COR-L47 (cell line): ENCODE measurements at regions not wholly inside any gene's neighbourhood (a gene's known extent, or its start where the extent isn't known, plus 50 kb on each side); places are given as distances from the start of the nearest gene placed in this dataset.

ENCODE experiments used
- DNase-seq: peaks from one replicate; lab custom pipeline; 2025; lab: John Stamatoyannopoulos, UW

DNA sequence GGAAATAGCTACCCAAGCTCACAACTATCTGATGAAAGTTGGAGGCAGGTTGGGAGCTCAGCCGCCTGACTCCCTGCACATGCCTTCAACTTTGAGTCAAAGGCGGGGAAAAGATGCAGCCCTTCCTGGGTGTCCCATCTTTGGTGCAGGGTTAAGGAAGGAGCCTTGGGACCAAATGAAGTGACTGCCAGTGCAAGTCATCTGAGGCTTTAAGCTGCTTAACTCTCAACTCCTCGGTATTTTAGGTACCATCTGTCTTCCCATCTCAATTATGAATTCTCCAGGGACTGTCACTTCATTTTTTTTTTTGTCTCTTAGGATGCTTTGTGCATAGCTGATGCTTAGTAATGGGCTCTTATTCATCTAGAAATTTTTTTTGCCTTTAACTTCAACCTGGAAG is 408.8 kb upstream of the C2CD4B start:
- no peak for DNase-seq

- DNase-seq, result no peak
Observed at GRCh38 chr15:62578546-62578945, 413.5 kb upstream of the C2CD4B start.

GRCh38 chr15:62578960-62579359 is 413.9 kb upstream of the C2CD4B start:
- DNase-seq, result no peak

GRCh38 chr15:62579842-62580241 is 414.8 kb upstream of the C2CD4B start:
- no peak for DNase-seq

DNA sequence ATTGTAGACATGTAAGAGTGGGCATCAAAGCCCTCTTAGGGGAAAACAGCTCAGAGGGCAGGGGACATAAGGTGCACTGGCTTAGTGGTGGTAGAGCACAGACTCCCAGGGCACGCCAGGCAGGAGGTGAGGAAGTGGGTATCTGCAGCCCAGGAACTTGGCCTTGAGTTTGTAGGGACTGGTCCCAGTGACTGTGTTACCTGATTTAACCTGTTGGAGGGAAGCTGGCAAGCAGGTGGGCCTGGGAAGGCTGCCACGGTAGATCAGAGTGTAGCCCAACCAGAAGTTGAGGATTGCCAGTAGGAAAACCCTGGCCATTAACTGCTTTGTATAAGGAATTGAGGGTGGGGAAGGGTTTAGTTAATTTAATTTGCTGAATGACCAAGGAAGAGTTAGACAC is 417.5 kb upstream of the C2CD4B start:
- no peak for DNase-seq

DNA sequence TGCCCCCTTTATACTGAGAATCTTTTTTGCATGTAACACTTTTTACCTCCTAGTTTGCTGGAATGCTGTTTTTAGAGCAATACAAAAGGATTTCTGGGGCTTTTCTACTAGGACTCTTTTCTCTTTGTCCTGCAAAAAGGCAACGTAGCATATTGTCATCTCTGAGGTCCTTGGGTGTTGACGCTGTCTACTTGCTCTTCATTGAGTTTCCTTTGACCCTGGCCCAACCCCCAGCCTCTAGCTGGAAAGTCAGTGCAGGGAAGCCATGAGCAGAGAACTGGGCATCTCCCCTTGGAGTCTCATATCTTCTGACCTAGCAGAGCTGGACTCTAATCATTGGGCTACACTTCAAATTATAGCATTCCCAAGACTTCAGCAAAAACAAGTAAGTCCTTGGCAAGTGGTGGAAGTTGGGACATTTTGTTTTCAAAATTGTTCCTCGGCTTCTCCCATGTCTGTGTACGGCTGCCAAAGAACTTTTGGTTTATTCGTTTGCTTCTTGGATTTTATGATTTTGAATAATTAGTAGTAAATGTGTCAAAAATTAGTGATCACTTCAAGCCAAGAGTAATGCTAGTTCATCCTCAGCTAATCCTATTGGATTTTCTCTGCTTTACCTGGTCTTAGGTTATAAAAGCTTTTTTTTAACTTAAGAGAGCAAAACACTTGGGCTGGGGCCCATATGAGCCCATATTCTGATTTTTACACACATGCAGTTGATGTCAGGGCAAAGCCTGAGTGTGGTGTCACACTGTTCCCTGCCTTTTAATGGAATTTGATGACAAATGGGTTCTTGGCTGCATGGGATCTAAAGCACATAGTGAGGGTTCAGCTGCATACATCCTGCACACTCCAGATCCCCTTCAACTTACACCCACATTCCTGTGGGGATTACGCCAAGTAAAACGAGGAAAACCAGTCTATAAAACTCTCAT is 419.5 kb upstream of the C2CD4B start:
- DNase-seq, result no peak

DNA sequence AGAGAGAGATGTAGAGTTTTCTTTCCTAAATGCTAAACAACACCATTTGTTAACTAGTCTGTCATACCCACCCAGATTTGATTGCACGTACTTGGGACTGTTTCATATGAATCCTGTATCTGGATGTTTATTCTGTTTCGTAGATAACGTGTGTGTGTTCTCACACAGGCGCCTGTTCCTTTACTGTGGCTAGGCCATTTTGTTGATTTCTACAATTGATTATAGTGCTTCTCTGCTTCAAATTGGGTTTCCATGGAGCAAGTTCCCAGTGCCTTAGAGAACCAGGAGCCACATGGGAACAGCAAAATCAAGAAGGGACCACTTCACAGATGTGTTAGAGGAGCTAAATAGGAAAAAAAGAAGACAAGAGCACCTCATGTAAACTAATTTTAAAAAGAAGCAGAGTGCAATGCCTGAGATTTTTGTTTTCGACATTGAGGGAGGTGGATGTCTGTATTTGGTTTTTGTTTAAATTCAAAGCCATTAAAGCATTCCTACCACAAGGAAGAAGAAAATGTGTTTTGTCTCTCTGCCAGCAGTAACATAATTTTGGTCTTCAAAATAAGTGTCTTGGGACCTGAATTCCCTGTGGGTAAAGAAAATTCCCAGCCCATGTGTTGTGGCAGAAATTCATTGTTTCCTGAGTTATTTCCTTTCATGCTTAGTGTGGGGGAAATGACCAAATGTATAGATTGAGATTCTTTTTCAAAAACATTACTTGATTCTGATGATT is 424.0 kb upstream of the C2CD4B start:
- no peak for DNase-seq

GRCh38 chr15:62591842-62592838 is 427.1 kb upstream of the C2CD4B start:
- DNase-seq, result no peak

DNA sequence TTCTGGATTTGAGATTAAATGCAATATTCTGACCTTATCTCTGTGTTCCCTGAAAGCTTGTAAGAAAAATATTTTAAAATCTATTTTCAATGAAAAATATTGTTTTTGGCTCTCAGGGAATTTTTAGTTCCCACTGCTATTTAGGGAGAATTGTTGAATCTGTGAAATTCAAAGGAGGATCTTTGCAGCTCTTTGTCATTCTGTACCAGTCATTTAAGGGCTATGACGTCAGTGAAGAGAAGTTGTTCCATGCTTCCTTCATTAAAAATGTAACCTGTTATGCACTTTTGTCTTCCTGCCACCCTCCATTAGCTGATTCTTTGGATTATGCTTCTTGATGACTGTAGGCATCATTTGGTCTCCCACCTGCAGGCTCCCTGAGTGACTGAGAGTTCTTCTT is 427.8 kb upstream of the C2CD4B start:
- no peak for DNase-seq

- no peak for DNase-seq
Observed at GRCh38 chr15:62593681-62594399, 428.8 kb upstream of the C2CD4B start.

DNA sequence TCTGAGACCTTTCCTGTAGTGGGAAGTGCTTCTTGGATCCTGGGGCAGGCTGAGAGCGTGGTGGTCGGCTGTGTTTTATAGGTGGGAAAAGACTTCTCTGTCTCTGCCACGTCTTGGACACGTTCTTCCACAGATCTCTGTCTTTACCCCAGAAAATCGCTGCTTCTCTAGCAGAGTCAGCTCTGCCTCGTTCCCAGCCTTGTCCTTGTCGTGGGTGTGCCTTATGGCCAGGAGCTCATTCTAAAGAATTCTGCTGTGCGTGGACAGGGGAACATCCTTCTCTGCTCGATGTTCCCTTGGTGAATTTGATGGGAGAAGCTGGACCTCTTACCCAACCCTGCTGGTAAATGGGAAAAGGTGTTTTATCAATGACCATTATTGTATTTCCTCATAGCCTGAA is 433.1 kb upstream of the C2CD4B start:
- DNase-seq, result no peak

DNA sequence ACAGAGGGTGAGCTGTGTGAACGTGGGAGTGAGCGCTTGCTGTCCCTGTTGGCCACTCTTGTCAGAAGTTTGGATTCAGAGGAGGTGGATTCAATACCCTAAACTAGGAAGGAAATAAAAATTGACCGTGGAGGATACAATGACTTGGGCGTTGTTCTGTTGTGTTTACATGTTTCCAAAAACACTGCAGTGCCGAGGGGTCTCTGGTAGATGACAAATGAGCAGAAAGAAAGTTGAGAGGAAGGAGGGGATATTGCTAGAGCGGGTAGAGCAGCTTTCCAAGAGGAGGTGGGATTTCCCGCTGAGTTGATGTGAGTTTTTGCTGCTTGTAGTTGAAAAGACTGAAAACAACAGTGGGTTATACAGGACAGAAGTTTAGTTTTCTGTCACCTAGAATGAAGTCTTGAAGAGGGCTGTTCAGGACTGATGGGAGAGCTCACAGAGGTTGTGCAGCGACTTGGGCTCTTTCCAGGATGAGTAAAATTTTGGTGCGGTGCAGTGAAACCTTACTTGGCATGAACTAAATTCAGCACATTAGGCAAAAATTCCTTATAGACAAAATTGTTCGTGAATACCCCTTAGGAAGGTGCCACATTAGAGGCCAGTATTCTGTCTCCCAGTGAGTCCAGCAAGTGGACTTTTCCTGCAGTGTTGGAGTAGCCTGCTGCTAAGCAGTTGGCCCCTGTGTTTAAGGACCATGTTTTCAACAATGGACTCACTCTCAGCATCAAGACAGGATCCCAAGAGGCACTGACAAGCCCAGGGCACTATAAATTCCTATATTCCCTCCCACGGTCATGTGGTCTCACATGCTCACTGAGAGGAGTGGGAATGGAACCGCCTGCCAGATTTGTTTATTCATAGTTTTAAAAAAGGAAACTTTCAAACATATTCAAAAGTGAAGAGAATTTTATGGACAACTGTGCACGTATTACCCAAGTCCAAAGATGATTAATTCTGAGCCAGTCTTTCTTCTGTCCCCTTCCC is 435.0 kb upstream of the C2CD4B start:
- no peak for DNase-seq

- no peak for DNase-seq
Observed at GRCh38 chr15:62601777-62602545, 436.9 kb upstream of the C2CD4B start.

DNA sequence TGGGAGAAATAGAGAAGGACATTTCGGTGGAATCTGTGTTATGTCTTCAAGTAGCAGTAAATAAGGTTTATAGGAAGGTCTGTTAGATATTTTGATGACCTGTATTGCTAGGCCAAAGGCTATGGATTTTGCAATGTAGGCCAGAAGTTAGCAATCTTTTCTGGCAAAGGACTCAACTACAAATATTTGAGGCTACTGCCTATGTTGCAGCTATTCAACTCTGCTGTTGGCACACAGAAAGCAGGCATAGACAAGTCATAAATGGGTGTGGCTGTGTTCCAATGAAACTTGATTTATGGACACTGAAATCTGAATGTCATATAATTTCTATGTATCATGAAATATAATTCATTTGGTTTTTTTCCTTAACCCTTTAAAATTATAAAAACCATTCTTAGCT is 438.7 kb upstream of the C2CD4B start:
- no peak for DNase-seq

DNA sequence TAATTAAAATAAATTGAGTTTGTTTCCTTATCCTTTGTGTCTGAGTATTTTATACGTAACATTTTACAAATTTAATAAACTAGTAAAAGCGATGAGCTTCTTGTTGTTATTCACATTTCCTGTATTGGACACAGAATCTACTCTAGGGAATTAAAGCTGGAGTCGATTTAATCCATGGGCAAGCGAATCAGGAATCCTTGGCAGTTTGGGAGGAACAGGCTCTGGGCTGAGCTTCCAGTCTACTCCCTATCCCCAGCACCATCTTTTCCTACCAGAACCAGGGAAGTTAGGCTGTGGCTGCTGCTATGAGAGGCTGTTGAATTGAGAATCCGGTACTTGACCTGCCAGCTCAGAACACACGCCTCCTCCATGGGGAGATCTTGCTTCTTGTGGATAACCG is 437.3 kb upstream of the TPM1 start:
- DNase-seq, result no peak

GRCh38 chr15:62606376-62607113 is 436.0 kb upstream of the TPM1 start:
- no peak for DNase-seq

DNA sequence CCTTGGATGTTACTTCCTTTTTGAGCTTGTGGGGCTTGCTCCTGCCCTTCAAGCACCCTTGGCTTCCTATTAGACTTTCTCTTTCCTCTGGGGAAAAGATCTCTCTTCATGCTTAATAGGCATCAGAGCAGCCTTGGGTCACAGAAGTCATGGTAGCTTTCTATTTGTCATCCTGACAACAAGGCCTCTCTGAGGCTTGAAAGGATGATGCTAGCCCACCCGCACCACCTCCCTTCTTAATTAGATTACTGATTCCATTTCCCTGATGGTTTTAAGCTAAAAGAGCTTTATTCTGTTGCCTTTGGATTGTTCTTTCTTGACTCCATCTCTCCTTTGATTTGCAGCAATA is 435.5 kb upstream of the TPM1 start:
- no peak for DNase-seq

DNA sequence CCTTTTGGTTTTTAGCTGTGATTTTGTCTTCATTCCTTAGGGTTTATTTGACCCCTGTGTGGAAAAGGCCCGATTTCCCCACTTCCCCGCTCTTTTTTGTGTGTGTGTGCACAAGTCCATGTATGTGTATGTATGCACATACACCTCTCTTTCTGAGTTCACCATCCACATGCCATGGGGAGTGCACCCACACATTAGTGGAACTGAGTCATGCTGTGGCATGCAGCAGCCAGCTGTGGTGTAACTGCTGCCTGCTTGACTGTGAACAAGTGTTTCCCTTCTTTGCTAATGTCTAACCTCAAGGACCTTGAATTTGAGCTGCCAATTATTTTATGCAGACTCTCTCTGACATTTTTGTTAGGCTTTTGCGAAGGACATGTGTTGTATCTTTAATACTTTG is 434.9 kb upstream of the TPM1 start:
- DNase-seq, result no peak

DNA sequence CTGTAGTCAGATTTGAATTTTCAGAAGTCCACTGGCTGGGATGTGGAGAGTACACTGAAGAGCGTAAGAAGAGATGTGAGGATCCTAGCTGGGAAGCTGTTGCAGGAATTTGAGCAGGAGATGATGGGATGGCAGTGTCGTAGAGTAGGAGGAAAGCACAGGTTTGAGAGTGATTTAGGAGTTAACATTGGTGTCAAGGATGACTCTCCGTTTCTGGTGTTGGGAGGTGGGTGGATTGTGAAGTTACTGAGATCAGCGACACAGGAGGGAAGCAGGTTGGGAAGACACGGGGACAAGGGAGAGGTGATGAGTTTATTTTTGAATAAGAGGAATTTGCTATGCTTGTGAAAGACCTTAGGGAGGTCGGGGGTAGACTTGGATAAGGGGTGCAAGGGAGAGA is 434.2 kb upstream of the TPM1 start:
- no peak for DNase-seq
